ENCODE measurements at regions not wholly inside any gene's neighbourhood (a gene's known extent, or its start where the extent isn't known, plus 50 kb on each side); places are given as distances from the start of the nearest gene placed in this dataset.
"Not testable (repeated sequence)": the region's sequence is repeated elsewhere in the genome, so short reads cannot be mapped to it uniquely, and the experiment has no call there.

GRCh38 chr5:1959725-1960581 is 77.2 kb upstream of the IRX4 start:
- no peak for DNase-seq

GRCh38 chr5:1959231-1959630 is 76.5 kb upstream of the IRX4 start:
- DNase-seq = no peak

GRCh38 chr5:1958211-1959010 is 75.7 kb upstream of the IRX4 start:
- no peak for DNase-seq

- DNase-seq = no peak
Observed at GRCh38 chr5:1955586-1955985, 72.9 kb upstream of the IRX4 start.

- DNase-seq = not testable (repeated sequence)
Observed at GRCh38 chr5:1953710-1954109, 71.0 kb upstream of the IRX4 start.

- no peak for DNase-seq
Observed at GRCh38 chr5:1952444-1953099, 69.8 kb upstream of the IRX4 start.

- DNase-seq = no peak
Observed at GRCh38 chr5:1952021-1952420, 69.3 kb upstream of the IRX4 start.

- DNase-seq = no peak
Observed at GRCh38 chr5:1951165-1951816, 68.6 kb upstream of the IRX4 start.

GRCh38 chr5:1950708-1951103 is 68.0 kb upstream of the IRX4 start:
- DNase-seq = no peak

GRCh38 chr5:1950096-1950707 is 67.5 kb upstream of the IRX4 start:
- DNase-seq = no peak

GRCh38 chr5:1949253-1949652 is 66.5 kb upstream of the IRX4 start:
- no peak for DNase-seq

GRCh38 chr5:1948663-1949191 is 66.0 kb upstream of the IRX4 start:
- DNase-seq = no peak

GRCh38 chr5:1948111-1948510 is 65.4 kb upstream of the IRX4 start:
- DNase-seq = peak; percentile 24

- no peak for DNase-seq
Observed at GRCh38 chr5:1946776-1947175, 64.1 kb upstream of the IRX4 start.

GRCh38 chr5:1946122-1946677 is 63.5 kb upstream of the IRX4 start:
- no peak for DNase-seq

- DNase-seq = no peak
Observed at GRCh38 chr5:1945606-1946005, 62.9 kb upstream of the IRX4 start.

- DNase-seq = no peak
Observed at GRCh38 chr5:1944408-1944807, 61.7 kb upstream of the IRX4 start.

- DNase-seq = no peak
Observed at GRCh38 chr5:1943481-1943880, 60.8 kb upstream of the IRX4 start.

GRCh38 chr5:1942630-1943029 is 59.9 kb upstream of the IRX4 start:
- no peak for DNase-seq

GRCh38 chr5:1942158-1942557 is 59.4 kb upstream of the IRX4 start:
- no peak for DNase-seq

GRCh38 chr5:1939256-1939655 is 56.5 kb upstream of the IRX4 start:
- DNase-seq = no peak

Data from NCI-H1436 (cell line).